ENCODE measurements at regions not wholly inside any gene's neighbourhood (a gene's known extent, or its start where the extent isn't known, plus 50 kb on each side); places are given as distances from the start of the nearest gene placed in this dataset.

DNA sequence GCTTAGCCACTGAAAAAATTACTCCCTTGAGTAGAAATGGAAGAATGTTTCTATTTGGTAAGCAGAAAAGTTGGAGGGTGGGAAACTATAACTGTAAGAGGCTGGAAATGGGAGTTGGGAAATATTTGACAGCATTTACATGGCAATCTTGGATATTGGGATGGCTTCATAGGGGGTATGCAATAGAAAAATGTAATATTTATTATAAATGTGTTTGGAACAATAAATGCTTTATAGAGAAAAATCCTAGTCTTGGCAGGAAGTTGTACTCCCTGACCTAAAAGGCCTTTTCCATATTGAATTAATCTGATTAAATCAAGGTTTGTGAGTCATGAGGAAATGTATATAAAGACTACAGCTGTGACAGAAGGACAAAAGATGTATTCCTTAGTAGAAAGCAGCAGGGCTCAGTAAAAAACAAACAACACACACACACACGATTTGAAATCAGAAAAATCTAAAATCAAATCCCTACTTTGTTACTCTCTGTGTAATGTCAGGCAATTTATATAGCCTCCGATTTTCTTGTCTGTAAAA is 272.3 kb downstream of the CD109 start:
- no peak for DNase-seq
- TF ChIP-seq, protein P1, sequence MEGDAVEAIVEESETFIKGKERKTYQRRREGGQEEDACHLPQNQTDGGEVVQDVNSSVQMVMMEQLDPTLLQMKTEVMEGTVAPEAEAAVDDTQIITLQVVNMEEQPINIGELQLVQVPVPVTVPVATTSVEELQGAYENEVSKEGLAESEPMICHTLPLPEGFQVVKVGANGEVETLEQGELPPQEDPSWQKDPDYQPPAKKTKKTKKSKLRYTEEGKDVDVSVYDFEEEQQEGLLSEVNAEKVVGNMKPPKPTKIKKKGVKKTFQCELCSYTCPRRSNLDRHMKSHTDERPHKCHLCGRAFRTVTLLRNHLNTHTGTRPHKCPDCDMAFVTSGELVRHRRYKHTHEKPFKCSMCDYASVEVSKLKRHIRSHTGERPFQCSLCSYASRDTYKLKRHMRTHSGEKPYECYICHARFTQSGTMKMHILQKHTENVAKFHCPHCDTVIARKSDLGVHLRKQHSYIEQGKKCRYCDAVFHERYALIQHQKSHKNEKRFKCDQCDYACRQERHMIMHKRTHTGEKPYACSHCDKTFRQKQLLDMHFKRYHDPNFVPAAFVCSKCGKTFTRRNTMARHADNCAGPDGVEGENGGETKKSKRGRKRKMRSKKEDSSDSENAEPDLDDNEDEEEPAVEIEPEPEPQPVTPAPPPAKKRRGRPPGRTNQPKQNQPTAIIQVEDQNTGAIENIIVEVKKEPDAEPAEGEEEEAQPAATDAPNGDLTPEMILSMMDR (IDR thresholded peaks at IDR 0.05; ENCODE audit: low read depth, low read length): no peak
- H3K4me3 ChIP-seq (ENCODE audit: low read depth, low read length): no peak overlapping the region

DNA sequence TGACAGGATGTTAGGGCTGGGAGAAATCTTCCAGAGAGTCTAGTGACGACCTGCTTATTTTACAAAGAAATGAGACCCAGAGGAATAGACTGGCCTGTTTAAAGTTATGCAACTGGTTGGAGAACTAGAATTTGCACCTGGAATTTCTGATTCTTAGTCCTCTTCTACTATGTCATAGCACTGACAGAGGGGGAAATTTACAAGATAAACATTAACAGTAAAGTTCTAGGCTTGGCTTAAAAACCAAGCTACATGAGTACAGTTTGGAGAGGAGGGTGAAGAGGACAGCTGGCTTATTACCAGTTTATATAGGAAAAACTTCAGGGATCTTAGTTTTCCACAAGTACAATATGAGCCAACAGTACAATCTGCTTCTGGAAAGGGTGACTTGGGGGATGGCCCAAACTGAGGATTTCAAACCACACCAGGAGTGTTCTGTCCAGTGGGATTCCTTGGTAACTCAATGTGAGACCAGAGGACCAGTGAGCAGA is 269.6 kb downstream of the CD109 start:
- no peaks in the 10 kb centered on the region for H3K4me1 ChIP-seq
- TF ChIP-seq, protein P1 (IDR thresholded peaks at IDR 0.05; ENCODE audit: low read depth, low read length): no peak
- H3K9me3 ChIP-seq: no peaks in the 10 kb centered on the region
- H3K27me3 ChIP-seq: no peaks in the 10 kb centered on the region
- DNase-seq: no peak
- no peaks in the 10 kb centered on the region for H3K36me3 ChIP-seq
- no peak overlapping the region for H3K4me3 ChIP-seq (ENCODE audit: low read depth, low read length)

More for the DNA sequence above, 272.3 kb downstream of the CD109 start:
- Histone ChIP-seq H3K36me3 (no peaks in the 10 kb centered on the region), H3K27me3 (no peaks in the 10 kb centered on the region), H3K4me1 (no peaks in the 10 kb centered on the region), H3K9me3 (no peaks in the 10 kb centered on the region)

DNA sequence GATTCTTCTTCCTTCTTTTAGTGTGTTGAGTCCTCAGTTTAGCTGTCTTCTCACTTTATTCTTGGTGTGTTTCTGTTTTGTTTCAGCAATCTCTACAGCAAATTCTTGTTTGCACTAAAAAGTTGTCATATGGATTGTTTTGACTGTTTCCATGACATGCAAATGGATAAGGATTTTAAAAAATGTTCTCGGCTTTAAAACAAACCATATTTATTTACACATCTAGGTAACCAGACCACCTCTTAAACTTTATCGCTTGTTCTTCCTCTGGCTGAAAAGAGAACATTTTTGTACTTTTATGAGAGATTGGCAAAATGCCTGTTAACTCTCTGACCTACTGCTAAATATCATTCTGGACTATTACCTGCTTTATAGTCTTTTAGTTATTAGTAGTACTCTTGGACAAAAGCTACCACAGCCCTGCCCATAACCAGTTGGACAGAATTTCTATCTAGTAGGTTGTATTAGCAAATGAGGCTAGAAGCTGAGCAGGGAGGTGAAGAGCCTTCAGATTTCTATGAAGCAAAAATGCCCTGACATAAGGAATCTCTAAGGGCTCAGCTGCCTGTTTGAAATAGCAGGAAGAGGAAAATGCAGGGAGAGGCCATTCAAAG is 268.3 kb downstream of the CD109 start:
- TF ChIP-seq, protein P1 (IDR thresholded peaks at IDR 0.05; ENCODE audit: low read depth, low read length): no peak

DNA sequence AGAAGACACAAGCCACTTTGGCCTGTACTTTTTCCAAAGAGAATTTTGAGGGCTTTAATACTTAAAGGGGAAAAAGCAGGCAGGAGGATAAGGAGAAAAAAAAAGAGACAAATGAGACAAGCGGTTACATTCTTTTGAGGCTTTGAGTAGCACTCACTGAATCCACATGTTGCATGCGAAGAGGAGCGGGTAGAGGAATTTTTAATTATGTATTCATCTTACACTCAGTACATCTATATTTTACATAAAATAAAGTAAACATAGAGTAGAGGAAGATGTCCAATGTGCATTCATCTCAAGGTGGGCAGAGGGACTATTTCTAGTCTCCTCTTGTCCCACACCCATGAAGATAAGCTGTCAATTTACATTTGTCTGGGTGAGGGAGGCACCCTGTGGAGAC is 266.9 kb downstream of the CD109 start:
- no peaks in the 10 kb centered on the region for H3K36me3 ChIP-seq
- TF ChIP-seq, protein P1 (IDR thresholded peaks at IDR 0.05; ENCODE audit: low read depth, low read length): no peak
- H3K9me3 ChIP-seq: no peaks in the 10 kb centered on the region
- H3K27me3 ChIP-seq: no peaks in the 10 kb centered on the region
- H3K4me3 ChIP-seq (ENCODE audit: low read depth, low read length): no peak overlapping the region
- DNase-seq: no peak
- H3K4me1 ChIP-seq: no peaks in the 10 kb centered on the region

More for the DNA sequence above, 268.3 kb downstream of the CD109 start:
- Histone ChIP-seq H3K9me3 (no peaks in the 10 kb centered on the region), H3K4me1 (no peaks in the 10 kb centered on the region), H3K4me3 (ENCODE audit: low read depth, low read length) (no peak overlapping the region), H3K36me3 (no peaks in the 10 kb centered on the region), H3K27me3 (no peaks in the 10 kb centered on the region)
- DNase-seq: no peak

DNA sequence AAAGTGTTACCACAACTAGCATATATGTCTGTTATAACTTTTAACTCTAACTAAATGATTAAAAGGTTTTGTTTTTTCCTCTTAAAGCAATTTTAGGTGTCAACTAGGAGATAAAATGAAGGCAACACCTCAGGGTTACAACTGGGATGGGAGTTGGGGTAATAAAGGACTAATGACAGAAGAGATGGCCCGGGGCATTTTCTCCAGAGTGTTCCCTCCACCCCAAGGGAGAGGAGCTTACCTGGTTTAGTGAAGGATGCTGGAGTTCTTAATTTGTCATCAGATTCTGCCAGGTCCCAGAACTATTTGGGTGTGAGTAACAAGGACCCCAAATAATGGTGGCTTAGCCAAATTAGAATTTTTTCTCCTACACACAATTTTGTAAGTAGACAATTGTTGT is 260.3 kb downstream of the CD109 start:
- no peak overlapping the region for H3K4me3 ChIP-seq (ENCODE audit: low read depth, low read length)
- no peak for DNase-seq

DNA sequence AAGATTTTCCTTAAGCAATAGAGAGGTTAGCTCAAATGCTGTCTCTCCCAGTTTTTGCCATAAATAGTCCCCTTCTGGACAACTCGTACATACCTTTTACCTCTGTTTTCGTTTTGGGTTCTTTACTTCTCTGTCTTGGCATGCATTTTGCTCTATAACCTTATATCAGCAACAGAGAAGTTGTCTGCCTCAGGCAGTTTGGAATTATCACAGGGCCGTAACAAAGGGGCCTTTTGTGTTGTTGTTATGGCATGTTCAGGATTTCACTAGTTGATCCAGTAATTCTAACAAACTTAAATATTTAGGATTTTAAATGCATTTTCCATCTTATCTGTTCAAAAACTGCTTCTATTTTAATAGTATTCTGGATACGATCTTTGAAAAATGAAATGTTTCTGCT is 259.8 kb downstream of the CD109 start:
- Histone ChIP-seq H3K27me3 (no peaks in the 10 kb centered on the region), H3K4me1 (no peaks in the 10 kb centered on the region), H3K4me3 (ENCODE audit: low read depth, low read length) (no peak overlapping the region), H3K36me3 (no peaks in the 10 kb centered on the region), H3K9me3 (no peaks in the 10 kb centered on the region)
- DNase-seq: no peak
- TF ChIP-seq, protein P1 (IDR thresholded peaks at IDR 0.05; ENCODE audit: low read depth, low read length): no peak

More for the DNA sequence above, 260.3 kb downstream of the CD109 start:
- Histone ChIP-seq H3K27me3 (no peaks in the 10 kb centered on the region), H3K9me3 (no peaks in the 10 kb centered on the region), H3K4me1 (no peaks in the 10 kb centered on the region), H3K36me3 (no peaks in the 10 kb centered on the region)
- TF ChIP-seq, protein P1 (IDR thresholded peaks at IDR 0.05; ENCODE audit: low read depth, low read length): no peak
